HG03175 (cell line): ENCODE measurements at regions not wholly inside any gene's neighbourhood (a gene's known extent, or its start where the extent isn't known, plus 50 kb on each side); places are given as distances from the start of the nearest gene placed in this dataset.

Experiments used
- ATAC-seq: cut with Tn5 transposase; IDR thresholded peaks from one replicate; pipeline ENCODE4 v1.9.1; 2021; ENCODE audit warnings: mild to moderate bottlenecking, moderate library complexity; ENCODE audit not compliant: unreplicated experiment

GRCh38 chr15:39429898-39430357 is 151.0 kb upstream of the THBS1 start:
- peak; percentile 36 for ATAC-seq

GRCh38 chr15:39430389-39430788 is 150.5 kb upstream of the THBS1 start:
- no peak for ATAC-seq

GRCh38 chr15:39431376-39431775 is 149.5 kb upstream of the THBS1 start:
- ATAC-seq = no peak

GRCh38 chr15:39432026-39432425 is 148.9 kb upstream of the THBS1 start:
- ATAC-seq = no peak

GRCh38 chr15:39432912-39433348 is 147.9 kb upstream of the THBS1 start:
- ATAC-seq = no peak

- ATAC-seq = no peak
Measured at GRCh38 chr15:39433376-39433775, 147.5 kb upstream of the THBS1 start.

- ATAC-seq = no peak
Measured at GRCh38 chr15:39434163-39434562, 146.7 kb upstream of the THBS1 start.

- ATAC-seq = no peak
Measured at GRCh38 chr15:39434751-39435238, 146.1 kb upstream of the THBS1 start.

- no peak for ATAC-seq
Measured at GRCh38 chr15:39435244-39435643, 145.6 kb upstream of the THBS1 start.

- no peak for ATAC-seq
Measured at GRCh38 chr15:39438260-39438659, 142.6 kb upstream of the THBS1 start.

GRCh38 chr15:39438799-39439592 is 141.9 kb upstream of the THBS1 start:
- no peak for ATAC-seq

GRCh38 chr15:39442898-39443297 is 138.0 kb upstream of the THBS1 start:
- no peak for ATAC-seq

GRCh38 chr15:39443659-39444219 is 137.1 kb upstream of the THBS1 start:
- no peak for ATAC-seq

GRCh38 chr15:39444735-39445470 is 136.0 kb upstream of the THBS1 start:
- no peak for ATAC-seq

- no peak for ATAC-seq
Measured at GRCh38 chr15:39445931-39446330, 134.9 kb upstream of the THBS1 start.

GRCh38 chr15:39447346-39447745 is 133.5 kb upstream of the THBS1 start:
- no peak for ATAC-seq

- no peak for ATAC-seq
Measured at GRCh38 chr15:39447881-39448280, 133.0 kb upstream of the THBS1 start.

GRCh38 chr15:39448409-39448808 is 132.5 kb upstream of the THBS1 start:
- no peak for ATAC-seq

- ATAC-seq = no peak
Measured at GRCh38 chr15:39451121-39451688, 129.7 kb upstream of the THBS1 start.

GRCh38 chr15:39451871-39452270 is 129.0 kb upstream of the THBS1 start:
- ATAC-seq = no peak

GRCh38 chr15:39453620-39454019 is 127.3 kb upstream of the THBS1 start:
- peak; percentile 91 for ATAC-seq
